ENCODE measurements at regions not wholly inside any gene's neighbourhood (a gene's known extent, or its start where the extent isn't known, plus 50 kb on each side); places are given as distances from the start of the nearest gene placed in this dataset.

DNA sequence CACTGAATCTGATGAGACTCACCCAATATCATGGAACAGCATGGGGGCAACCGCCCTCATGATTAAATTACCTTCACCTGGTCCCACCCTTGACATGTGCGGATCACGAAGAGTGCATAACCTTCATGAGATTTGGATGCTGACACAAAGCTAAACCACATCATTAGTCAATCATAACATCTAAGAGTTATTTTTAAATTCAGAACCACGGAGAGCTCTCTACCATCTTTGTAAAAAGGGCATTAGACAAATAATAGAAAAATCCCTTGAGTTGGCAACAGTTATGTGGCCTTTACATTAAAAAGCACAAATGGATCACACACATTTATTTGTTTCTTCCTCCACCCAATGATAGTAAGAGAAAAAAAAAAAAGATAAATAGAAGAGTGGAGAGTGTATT is 182.2 kb downstream of the VCY1B start:
- H3K79me2 ChIP-seq (replicated peaks; ENCODE audit: insufficient read depth, low read length) = no peaks in the 10 kb centered on the region
- H4K20me1 ChIP-seq (ENCODE audit: insufficient read depth) = no peaks in the 10 kb centered on the region

GRCh38 chrY:14246948-14247347 is 190.9 kb downstream of the VCY1B start:
- H4K20me1 ChIP-seq (ENCODE audit: insufficient read depth) = no peaks in the 10 kb centered on the region
- no peak overlapping the region for H3K4me3 ChIP-seq (ENCODE audit: low read length)
- TF ChIP-seq EZH2 (IDR thresholded peaks at IDR 0.05; ENCODE audit: borderline replicate concordance, insufficient read depth, low read length, poor library complexity, severe bottlenecking) = no peak
- TF ChIP-seq SMC3 (conservative IDR thresholded peaks at IDR 0.05; ENCODE audit: poor library complexity) = no peak
- TF ChIP-seq MXI1 (conservative IDR thresholded peaks at IDR 0.05; ENCODE audit: poor library complexity, severe bottlenecking) = no peak
- no peak for TF ChIP-seq RAD21 (conservative IDR thresholded peaks at IDR 0.05)
- no peaks in the 10 kb centered on the region for H3F3A ChIP-seq (ENCODE audit: insufficient read depth, low read length, poor library complexity, severe bottlenecking)
- H3K9me3 ChIP-seq (ENCODE audit: low read length) = no peaks in the 10 kb centered on the region
- no peak overlapping the region for H3K4me2 ChIP-seq (ENCODE audit: low read length)
- H3K36me3 ChIP-seq (ENCODE audit: insufficient read depth, low read length) = no peaks in the 10 kb centered on the region
- no peak overlapping the region for H2AFZ ChIP-seq (ENCODE audit: low read depth, low read length)
- no peak overlapping the region for H3K9ac ChIP-seq (ENCODE audit: low read length)
- no peak overlapping the region for H3K27ac ChIP-seq (ENCODE audit: low read length)
- H3K9me2 ChIP-seq (ENCODE audit: insufficient read depth, low read length) = no peaks in the 10 kb centered on the region
- no peaks in the 10 kb centered on the region for H3K27me3 ChIP-seq (ENCODE audit: insufficient read depth, low read depth, low read length)
- no peaks in the 10 kb centered on the region for H3K79me2 ChIP-seq (replicated peaks; ENCODE audit: insufficient read depth, low read length)

More for the DNA sequence above, 182.2 kb downstream of the VCY1B start:
- Histone ChIP-seq H3K9me3 (ENCODE audit: low read length) (no peaks in the 10 kb centered on the region), H3K4me3 (ENCODE audit: low read length) (no peak overlapping the region), H3K4me2 (ENCODE audit: low read length) (no peak overlapping the region), H3K27ac (ENCODE audit: low read length) (no peak overlapping the region), H3K27me3 (ENCODE audit: insufficient read depth, low read depth, low read length) (no peaks in the 10 kb centered on the region), H3F3A (ENCODE audit: insufficient read depth, low read length, poor library complexity, severe bottlenecking) (no peaks in the 10 kb centered on the region), H3K36me3 (ENCODE audit: insufficient read depth, low read length) (no peaks in the 10 kb centered on the region), H3K9me2 (ENCODE audit: insufficient read depth, low read length) (no peaks in the 10 kb centered on the region), H2AFZ (ENCODE audit: low read depth, low read length) (no peak overlapping the region), H3K9ac (ENCODE audit: low read length) (no peak overlapping the region)
- no peak for TF ChIP-seq EZH2 (IDR thresholded peaks at IDR 0.05; ENCODE audit: borderline replicate concordance, insufficient read depth, low read length, poor library complexity, severe bottlenecking)
- TF ChIP-seq, protein P1, sequence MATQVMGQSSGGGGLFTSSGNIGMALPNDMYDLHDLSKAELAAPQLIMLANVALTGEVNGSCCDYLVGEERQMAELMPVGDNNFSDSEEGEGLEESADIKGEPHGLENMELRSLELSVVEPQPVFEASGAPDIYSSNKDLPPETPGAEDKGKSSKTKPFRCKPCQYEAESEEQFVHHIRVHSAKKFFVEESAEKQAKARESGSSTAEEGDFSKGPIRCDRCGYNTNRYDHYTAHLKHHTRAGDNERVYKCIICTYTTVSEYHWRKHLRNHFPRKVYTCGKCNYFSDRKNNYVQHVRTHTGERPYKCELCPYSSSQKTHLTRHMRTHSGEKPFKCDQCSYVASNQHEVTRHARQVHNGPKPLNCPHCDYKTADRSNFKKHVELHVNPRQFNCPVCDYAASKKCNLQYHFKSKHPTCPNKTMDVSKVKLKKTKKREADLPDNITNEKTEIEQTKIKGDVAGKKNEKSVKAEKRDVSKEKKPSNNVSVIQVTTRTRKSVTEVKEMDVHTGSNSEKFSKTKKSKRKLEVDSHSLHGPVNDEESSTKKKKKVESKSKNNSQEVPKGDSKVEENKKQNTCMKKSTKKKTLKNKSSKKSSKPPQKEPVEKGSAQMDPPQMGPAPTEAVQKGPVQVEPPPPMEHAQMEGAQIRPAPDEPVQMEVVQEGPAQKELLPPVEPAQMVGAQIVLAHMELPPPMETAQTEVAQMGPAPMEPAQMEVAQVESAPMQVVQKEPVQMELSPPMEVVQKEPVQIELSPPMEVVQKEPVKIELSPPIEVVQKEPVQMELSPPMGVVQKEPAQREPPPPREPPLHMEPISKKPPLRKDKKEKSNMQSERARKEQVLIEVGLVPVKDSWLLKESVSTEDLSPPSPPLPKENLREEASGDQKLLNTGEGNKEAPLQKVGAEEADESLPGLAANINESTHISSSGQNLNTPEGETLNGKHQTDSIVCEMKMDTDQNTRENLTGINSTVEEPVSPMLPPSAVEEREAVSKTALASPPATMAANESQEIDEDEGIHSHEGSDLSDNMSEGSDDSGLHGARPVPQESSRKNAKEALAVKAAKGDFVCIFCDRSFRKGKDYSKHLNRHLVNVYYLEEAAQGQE (IDR thresholded peaks at IDR 0.05; ENCODE audit: borderline replicate concordance) = no peak
- TF ChIP-seq RAD21 (conservative IDR thresholded peaks at IDR 0.05) = no peak
- TF ChIP-seq POLR2AphosphoS5 (IDR thresholded peaks at IDR 0.05) = no peak
- no peak for TF ChIP-seq CTCF (IDR thresholded peaks at IDR 0.05; ENCODE audit: poor library complexity, severe bottlenecking)
- TF ChIP-seq EP300 (conservative IDR thresholded peaks at IDR 0.05; ENCODE audit: poor library complexity, severe bottlenecking) = no peak
- no peak for TF ChIP-seq SMC3 (conservative IDR thresholded peaks at IDR 0.05; ENCODE audit: poor library complexity)
- no peak for TF ChIP-seq MXI1 (conservative IDR thresholded peaks at IDR 0.05; ENCODE audit: poor library complexity, severe bottlenecking)
- TF ChIP-seq TAF1 (IDR thresholded peaks at IDR 0.05; ENCODE audit: low read depth) = no peak

All from neural cell (in vitro differentiated cells).